HG03175 (cell line): ENCODE measurements at regions not wholly inside any gene's neighbourhood (a gene's known extent, or its start where the extent isn't known, plus 50 kb on each side); places are given as distances from the start of the nearest gene placed in this dataset.
"Not testable (repeated sequence)": the region's sequence is repeated elsewhere in the genome, so short reads cannot be mapped to it uniquely, and the experiment has no call there.

ENCODE experiments used
- ATAC-seq: cut with Tn5 transposase; IDR thresholded peaks from one replicate; pipeline ENCODE4 v1.9.1; 2021; ENCODE audit warnings: mild to moderate bottlenecking, moderate library complexity; ENCODE audit not compliant: unreplicated experiment

DNA sequence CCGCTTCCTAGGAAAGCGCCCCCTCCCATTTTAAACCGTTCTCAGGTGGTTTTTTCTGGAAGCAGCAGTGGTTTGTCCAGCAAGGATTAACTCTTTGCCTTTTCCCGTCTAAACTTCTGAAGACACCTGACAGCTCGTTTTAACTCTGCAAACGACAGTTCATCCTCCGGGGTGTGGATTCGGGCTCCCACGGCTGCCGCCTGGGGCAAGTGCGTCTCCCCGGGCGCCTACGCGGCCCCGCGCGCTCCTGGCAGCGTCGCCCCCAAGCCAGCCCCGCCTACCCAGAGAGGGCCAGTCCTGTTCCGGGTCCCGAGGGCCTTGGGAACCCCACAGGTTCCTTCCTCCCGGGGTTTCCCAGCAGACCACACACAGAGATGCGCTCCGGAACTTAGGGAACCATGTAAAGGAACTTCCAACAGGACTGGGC lies 54.4 kb downstream of the PRR18 start:
- no peak for ATAC-seq

DNA sequence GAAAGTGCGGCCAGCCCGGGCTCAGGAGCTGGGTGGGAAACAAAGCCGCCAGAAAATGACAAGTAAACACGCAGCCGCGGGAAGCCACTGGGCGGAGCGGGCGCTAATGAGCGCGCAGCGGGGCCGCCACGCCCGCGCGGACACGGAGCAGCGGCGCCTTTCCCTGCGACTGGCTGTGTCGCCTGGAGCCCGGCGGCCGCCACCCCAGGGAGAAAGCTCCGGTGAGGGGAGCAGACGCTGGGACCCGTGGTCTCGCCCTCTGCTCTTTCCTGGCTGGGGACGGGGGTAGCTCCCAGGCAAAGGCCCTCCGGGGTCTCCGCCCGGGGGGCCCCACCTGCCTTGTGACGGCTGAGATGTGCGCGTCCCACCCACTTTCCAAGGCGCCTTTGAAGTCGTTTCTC lies 54.9 kb downstream of the PRR18 start:
- ATAC-seq: peak; percentile 46

DNA sequence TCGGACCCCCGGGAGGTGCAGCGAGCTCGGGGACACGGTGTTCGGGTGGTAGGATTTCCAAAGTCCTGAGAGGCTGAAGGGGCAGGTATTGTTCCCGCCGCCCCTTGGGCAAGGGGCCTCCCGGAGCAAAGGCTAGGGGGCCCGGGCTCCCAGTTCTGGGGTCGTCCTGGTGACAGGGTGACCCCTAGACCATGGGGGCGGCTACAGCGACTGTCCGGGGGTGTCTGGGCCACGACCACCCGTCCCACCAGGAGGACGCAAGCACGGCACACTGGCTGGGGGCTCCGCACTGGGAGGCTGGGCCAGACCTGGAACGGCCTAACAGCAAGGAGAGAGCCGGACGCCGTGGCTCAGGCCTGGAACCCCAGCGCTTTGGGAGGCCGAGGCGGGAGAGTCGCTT lies 55.6 kb downstream of the PRR18 start:
- ATAC-seq: no peak

DNA sequence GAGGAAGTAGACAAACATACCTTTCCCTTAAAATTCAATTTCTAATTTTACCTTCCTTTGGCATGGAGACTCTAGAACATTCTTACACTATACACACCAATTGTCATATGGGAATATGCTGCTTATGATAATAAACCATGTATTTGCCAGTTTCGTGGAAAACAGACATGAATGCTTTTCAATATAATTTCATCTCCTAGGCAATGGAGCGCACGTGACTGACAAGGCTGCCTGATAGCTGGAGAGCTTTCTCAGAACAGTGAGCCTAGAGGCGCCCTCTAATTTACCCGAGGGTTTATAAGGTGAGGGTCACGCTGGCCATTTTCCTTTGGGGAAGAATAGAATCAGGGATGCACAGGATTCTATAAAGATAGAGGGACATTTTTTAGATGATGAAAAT lies 56.5 kb downstream of the PRR18 start:
- ATAC-seq: no peak

DNA sequence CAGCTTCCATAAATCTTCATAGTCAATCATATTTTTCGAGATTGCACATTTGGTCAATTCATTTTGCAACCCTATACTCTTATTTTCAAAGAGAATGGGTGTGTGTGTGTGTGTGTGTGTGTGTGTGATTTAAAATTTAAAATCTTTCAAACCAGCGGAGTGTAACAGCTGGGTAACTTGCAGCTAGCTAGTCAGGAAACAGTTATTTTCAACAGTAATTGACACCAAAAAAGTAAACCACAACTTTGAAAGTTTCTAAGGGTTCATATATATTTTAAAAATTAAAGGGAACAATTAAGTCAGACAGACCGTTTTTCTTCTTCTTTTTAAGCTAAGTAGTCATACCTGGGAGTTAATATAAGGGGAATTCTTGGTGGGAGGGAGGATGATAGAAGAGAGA lies 57.0 kb downstream of the PRR18 start:
- no peak for ATAC-seq

DNA sequence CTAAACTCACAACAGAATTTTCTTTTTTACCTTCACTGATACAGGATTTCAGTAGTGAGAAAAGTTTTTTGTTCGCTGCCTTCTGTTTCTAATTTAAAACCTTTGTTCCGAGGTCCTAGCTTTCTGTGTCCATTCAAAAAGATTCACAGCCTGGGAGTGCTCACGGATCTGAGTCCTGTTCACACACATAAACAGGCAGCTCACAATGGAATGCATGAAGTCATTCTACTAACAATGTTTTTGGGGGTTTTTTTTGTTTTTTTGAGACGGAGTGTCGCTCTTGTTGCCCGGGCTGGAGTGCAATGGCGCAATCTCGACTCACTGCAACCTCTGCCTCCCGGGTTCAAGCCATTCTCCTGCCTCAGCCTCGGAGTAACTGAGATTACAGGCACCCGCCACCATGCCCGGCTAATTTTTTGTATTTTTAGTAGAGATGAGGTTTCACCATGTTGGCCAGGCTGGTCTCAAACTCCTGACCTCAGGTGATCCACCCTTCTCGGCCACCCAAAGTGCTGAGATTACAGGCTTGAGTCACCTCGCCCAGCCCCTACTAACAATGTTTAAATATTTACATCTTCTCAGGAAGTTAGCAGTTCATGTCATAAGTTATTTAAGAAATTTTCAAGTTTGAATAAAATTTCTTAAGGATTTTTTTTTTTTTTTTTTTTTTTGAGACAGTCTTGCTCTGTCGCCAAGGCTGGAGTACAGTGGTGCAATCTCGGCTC lies 59.0 kb downstream of the PRR18 start:
- not testable (repeated sequence) for ATAC-seq

DNA sequence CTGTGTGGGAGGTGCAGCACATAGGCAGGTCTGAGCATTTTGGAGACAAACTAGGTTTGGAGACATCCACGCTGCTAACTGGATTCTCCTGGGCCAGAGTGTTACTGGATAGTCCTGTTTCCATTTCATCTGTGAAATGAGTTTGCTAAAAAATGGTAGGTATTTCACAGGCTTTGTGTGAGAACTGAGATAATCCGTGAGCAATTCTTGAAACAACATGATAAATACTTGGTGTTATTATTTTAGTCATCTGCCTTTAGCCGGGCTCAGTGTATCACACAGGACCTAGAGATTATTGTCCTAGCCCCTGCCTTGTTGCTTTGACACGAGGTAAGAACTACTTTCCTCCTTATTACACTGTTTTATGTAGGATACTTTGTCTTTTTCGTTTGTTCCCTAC lies 63.0 kb downstream of the PRR18 start:
- peak; percentile 2 for ATAC-seq

DNA sequence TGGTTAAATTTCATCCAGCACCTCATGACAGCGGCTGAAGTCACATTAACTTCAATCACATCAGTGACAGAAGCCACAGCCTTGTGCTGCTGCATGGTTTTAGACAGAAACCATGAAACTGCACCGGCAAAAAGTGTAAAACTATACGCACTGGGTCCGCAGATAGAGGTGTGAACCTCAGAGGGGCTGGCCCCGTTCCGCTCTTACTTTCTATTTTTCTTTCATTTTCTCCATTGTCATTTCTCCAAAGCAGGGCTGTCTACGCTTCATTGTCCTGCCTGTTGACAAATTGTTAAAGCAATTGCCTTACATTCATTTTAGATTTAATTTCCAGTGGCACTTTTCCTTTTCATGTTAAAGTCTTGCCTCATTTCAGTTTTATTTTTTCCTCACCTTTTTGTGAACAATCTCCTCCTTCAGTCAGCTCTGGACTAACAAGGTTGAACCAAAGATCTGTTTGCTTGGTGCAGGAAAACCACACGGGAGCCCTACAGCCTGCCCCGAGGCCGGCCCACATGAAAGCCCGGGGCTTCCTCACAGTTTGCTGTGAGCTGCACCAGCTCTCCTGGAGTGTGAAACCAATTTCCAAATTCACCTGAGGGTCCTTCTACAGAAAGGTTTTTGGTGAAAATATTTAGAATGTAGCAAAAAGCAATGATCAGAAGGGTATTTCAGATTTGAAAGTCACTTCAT lies 63.7 kb downstream of the PRR18 start:
- peak; percentile 97 for ATAC-seq

DNA sequence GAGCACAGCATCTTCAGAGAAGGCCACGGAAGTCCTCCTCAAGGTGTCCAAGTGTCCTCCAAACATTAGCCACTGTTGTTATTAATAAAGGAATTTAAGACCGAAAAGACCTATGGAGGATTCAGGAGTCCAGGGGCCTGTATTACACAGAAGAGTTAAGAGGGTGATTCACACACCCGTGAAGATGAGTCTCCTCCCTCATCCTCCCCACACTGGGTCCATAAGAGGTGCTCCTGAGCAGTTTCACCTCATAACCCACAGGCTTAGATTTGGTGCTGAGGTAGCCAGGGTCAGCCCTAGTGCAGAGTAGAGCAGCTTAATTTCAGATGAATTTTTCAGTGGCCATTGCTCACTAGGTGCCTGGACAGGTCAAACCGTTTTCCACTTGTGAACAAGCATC lies 65.3 kb downstream of the PRR18 start:
- ATAC-seq: no peak

DNA sequence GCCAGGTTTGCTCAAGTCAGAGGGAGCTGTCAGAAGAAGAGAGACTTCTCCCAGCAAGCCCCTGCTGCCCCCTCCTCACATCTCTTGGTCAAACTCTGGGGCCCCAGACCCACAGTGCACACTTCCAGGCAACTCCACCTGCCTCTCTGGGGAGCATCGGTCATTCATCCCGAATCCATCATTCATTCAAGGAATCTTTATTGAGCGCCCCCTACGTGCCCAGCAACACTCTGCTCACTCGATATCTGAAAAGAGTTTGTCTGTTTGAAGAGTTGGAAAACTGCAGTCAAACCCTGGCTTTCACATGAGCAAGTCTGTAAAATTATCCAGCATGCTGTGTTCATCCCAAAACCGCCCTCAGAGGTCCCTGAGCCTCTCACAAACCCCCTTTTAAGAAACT lies 66.2 kb downstream of the PRR18 start:
- no peak for ATAC-seq

DNA sequence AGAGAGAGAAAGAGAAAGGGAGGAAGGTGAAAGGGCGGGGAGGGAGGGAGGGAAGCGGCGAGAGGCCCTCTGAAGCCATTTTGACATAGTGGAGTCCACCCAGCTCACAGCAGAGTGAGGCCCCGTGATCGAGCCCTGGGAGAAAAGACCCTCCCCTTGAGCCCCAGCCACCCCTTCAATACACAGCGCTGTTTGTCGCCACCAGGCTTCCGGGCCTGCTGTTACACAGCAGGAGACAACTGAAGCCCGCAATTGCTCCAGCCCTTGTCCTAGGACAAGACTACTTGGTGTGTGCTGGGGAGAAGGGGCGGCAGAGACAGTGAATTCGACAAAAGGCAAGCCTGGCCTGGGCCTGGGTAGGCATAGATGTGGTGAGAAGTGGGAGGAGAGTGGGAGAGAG lies 67.3 kb downstream of the PRR18 start:
- ATAC-seq: no peak

DNA sequence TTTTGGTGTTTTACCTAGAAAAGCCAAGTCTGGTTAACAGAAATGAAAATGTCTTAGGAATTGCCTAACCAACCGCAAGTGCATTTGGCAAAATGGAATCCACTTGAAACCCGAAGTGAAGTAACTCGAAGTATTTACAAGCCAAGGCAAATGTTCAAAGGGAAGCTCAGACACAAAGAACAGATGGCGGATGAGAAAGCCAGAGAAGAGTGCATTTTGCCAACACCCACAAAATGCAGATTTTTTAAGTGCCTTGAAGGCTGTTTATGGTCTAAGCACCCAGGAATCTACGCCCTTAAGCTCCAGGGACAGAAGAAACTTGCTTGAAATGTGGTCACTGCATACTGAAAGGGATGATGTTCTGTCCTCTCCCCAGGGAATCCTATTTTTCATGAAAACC lies 70.0 kb upstream of the TBXT start:
- ATAC-seq: no peak

DNA sequence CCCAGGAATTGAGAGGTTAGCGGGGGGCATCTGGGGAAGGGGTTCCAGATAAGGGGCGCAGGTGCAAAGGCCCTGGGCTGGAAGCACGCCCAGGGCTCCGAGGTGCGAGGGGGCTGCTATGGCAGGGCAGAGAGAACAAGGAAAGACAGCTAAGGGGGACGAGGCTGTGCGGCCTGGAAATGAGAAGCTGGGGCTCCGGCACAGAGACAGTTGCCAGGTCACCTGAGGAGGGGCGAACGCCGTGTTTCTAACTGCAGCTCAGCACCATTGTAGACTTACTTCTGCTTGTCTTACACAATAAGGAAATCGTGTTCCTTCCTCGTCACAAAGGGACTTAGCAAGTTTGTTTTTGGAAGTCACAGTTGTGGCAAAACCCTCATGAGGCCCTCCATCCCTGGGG lies 68.9 kb upstream of the TBXT start:
- ATAC-seq: no peak

DNA sequence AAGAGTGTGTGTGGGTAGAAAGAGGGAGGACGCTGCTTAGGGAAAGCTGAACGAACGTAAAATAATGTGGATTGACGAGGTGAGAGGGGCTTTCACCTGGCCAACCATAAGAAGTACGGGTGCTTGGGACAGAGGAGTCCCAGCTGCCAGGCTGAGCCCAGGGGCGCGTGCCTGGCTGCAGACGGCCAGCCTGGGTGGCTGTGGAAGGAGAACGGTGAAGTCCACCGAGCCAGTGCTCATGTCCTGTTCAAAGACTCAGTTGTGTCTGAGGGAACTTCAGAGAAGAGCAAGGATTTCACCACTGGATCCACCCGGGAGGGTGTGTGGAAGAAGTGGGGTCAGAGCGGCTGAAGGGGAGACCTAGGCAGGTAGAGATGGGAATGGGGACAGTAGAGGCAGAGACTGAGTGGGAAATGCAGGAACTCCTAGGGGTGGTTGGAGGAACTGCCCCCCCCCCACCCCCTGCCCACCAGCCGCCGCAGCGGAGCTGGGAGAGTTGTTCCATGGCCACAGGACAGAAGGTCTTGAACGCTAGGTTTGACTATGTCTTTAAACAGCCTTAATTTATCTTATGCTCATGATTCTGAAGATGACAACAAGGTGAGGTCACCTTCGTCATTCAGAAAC lies 68.1 kb upstream of the TBXT start:
- no peak for ATAC-seq

DNA sequence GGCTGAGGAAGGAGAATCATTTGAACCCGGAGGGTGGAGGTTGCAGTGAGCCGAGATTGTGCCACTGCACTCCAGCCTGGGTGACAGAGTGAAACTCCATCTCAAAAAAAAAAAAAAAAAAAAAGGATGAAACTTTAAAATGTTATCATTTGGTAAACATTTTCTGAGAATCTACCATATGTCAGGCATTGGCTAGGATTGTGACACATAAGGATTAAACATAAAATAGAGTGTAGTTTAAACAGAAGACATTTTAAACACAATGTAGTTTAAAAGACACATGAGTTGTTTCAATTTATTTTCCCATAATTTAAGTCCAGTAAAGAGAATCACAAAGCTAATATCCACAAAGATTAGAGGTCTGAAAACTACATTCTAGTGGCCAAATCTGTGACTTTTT lies 63.5 kb upstream of the TBXT start:
- not testable (repeated sequence) for ATAC-seq

DNA sequence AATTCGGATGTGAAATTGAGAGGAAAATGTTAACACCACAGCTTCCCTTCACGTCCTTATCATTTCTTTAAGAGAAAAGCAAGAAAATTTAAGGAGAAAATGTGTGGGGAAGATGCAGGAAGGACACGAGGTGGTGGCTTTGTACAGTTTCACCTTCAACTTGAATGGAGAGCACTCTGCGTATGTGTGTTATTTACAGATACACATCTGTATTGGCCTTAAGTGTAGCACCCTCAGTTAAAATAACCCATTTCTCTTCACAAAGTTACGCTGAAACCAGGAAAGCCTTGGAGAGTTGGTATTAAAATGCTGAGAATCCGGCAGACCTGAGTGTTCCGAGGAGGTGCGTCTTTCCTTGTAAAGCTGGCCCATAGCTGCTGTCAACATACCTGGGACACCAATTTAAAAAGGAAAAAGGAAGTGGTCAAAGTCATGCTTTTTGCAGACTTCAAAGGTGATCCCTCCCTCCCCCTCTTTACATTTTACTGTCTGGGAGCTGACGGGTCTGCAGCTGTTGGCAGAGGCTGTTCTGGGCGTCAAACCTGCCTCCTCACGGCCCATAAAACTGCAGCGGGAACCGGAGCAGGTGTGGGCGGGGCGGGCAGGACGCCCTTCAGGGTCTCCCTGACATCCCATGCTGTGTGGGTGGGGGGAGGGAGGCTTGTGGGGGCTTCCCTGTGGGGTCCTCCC lies 61.3 kb upstream of the TBXT start:
- no peak for ATAC-seq

DNA sequence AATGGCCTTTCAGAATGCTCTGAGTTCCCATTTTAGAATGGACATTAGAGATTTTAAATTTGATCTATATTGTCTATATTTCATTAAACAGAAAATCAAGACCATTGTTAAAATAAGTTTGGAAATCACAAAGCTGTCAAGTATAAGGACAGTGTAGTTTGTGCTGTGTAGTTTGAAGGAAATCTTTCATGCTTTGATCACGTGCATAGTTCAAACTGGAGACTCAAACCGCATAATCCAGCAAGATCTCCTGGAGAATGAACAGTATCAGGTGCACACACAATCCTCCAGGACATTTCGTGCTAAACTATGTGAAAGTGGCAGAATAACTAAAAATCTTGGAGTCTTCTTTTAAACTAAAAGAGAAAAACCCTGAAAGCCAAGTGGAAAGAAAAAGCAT lies 60.8 kb upstream of the TBXT start:
- ATAC-seq: no peak

DNA sequence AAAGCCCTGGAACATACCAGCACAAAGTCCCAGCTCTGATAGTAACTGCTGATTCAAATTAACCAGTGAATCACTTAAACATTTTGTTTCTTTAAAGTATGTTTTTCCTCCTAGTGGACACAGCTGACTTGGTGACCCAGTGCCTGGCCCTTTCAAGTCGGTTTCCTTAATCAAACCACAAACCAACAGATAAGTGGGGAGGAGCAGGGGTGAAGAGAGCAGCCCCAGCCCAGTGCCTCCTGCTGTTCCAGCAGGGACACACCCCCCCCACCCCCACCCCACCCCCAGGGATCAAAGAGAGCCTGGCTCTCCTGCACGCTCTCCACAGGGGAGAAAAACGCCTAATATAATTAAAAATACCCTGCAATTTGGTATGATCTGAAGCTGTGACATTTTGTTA lies 55.4 kb upstream of the TBXT start:
- ATAC-seq: no peak

DNA sequence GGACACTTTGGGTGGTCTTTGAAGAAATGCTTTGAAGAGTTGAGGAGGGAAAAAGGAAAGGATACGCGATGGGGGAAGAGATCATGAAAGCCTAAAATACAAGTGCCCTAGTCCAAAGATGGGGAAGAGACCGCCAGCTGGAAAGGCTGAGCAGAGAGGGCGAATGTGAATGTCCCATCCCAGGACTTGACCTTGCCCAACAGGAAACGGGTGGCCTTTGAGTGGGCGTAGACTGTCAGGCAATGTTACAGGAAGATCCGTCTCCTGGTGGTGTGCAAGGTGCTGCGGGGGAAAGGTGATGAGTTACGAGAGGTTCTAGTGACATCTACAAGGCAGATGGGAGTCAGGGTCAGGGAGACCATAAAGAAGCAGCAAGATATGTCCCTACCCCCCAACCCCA lies 55.0 kb upstream of the TBXT start:
- no peak for ATAC-seq

DNA sequence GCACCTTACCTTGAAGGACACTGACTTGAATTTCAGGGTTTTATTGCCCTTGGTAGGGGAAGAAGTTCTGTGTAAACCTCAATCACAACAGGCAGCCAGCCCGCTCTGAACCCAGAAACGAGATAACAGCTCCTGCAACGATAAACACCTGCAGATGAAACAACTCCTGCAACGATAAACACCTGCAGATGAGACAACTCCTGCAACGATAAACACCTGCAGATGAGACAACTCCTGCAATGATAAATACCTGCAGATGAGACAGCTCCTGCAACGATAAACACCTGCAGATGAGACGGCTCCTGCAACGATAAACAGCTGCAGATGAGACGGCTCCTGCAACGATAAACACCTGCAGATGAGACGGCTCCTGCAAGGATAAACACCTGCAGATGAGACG lies 54.0 kb upstream of the TBXT start:
- ATAC-seq: no peak

DNA sequence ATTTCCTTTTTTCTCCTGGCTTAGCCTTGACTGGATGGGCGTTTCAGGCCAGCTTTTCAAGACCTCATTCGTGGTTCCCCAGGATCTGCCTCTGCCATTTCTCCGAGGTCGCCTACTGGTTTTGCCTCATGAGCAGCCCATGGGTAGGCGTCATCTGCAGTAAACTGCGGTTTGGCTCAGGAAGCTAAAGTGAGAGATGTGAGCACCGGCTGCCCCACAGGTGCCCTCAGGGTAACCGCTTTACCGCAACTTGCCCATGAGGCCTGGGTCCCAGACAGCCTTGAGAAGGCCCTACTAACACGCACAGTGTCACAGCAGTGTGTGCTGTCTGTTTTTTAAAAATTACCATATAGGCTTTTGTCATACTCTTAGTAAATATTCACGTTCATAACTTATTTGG lies 53.4 kb upstream of the TBXT start:
- no peak for ATAC-seq
